ENCODE measurements at regions not wholly inside any gene's neighbourhood (a gene's known extent, or its start where the extent isn't known, plus 50 kb on each side); places are given as distances from the start of the nearest gene placed in this dataset.
"Not testable (repeated sequence)": the region's sequence is repeated elsewhere in the genome, so short reads cannot be mapped to it uniquely, and the experiment has no call there.

DNA sequence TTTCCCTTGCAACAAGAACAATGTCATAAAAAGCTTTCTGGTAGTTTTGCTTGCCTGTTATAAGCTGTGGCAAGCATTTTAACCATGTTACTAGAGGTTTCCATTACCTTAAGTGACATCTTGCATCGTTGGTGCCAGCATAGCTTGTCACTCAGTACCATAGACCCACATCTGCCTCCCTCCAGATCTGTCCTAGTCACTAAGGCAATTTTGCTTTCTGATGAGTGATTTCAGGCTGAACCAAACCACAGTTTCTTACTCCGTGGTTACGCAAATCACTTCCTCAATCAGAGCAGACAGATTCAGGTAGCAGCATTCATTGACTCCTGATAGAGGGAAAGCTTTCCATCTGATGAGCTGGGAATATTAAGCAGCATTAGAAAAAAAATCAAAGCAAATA lies 1057.5 kb upstream of the FAM98A start:
- no peak for DNase-seq

DNA sequence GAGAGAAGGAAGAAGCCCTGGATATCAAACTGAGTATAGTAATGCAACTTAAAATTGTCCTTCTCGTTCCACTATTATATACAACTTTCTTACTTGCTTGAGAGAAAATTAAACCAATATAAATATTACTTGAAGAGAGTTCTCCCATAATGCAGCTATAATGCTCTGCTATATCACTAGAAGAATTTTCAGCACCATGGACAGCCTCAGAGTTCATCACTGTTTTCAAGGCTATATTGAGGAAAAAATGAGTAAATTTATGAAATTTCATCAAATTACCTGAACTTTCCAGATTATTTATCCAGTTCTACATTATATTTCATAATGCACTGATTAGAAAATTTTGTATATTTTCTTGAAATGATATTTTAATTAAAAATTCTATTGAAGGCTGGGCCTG lies 1053.5 kb upstream of the FAM98A start:
- no peak for DNase-seq

DNA sequence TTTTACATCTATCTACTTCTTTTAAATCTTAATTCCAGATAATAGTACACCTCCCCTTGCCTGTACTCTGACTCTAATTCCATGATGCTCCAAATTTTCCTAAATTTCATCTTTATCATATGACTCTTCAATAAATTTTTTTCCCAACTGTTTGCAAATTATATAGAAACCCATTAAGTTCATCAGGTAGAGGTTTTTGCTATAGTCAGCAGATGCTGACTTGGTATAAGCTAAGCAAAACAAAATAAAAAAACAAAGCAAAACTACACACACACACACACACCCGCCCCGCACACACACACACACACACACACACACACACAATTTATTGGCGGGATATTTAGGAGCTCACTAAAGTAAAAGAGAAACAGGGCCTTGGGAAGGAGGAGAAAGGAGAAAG lies 1047.8 kb upstream of the FAM98A start:
- no peak for DNase-seq

DNA sequence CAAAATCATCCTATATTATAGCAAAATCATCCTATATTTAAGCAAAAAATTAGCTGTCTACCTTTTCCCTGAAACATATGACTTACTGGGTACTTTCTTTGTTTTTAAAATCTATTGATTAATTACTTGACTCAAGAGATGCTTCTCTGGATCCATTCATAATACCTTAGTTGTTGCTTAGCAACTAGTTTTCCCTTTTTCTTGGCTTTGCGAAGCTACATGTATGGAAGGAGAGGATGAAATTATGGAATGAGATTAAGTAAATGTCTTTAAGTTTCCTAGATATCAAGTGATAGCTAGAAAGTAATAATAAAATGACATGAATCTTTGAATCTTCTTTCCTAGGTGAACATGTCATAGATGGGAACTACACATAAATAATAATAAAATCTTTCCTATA lies 1033.2 kb upstream of the FAM98A start:
- DNase-seq, result no peak

DNA sequence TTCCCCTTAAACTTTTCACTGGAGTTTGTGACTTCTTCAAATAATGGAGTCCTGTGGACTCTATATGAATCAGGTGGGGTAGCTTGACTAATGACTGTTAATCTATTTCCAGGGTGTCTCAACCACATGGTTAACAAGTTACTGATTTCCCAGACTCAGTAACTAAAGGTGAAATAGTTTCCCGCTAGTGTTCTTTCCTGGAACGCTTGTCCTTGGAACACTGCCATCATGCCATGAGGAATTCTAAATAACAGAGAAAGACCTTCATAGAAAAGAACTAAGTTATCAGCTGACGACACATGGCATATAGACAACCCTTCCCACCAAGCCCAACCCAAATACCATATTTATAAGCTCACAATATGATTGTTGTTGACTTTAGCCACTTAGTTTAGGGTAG lies 1027.9 kb upstream of the FAM98A start:
- no peak for DNase-seq

DNA sequence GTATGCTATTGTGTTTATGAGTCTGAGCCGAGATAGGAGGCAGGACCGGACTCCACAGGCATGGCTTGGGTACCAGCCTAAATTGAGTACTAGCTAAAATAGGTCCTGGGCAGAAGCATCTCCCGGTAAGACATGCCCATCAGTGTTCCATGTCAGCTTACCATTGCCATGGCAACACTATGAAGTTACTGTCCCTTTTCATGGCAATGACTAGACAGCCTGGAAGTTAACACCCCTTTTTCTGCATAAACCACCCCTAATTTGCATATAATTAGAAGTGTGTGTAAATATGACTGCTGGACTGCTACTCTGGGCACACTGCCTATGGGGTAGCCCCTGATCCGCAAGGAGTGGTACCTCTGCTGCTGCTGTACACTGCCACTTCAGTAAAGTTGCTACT lies 1005.1 kb upstream of the FAM98A start:
- DNase-seq, result no peak

DNA sequence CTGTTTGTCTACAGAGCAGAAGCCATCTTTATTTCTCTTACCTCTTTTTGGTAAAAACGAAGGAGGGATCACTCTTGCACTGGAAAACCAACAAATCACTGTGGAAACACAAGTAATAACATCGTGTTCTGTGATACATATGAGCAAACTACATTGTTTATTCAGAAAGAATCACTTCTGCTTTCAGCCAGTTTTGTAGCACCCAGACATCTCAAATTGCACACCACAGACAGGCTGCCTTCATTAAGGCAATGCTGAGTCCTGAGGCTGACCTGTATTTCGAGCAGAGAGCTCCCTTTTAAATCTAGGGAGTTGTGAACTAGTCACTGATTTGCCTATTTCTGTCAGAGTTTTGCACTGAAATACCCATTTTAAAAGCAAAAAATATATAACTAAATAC lies 1003.2 kb upstream of the FAM98A start:
- no peak for DNase-seq

DNA sequence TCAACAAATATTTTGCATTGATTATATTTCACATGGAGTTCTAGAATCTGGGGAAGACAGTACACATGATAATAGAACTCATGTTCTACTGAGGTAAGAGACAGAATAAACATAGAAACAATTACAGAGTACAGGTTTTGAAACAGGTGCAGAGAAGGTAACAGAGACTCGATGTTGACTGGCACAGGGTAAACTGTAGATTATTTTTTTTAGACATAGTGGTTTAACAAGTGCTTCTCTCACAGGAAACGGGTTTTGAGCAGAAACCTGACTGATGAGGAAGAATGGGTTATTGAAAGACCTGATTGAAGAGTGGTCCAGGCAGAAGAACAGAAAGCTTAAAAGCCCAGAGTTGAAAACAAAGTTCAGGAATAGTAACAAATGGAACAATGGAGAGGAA lies 1002.5 kb upstream of the FAM98A start:
- no peak for DNase-seq

DNA sequence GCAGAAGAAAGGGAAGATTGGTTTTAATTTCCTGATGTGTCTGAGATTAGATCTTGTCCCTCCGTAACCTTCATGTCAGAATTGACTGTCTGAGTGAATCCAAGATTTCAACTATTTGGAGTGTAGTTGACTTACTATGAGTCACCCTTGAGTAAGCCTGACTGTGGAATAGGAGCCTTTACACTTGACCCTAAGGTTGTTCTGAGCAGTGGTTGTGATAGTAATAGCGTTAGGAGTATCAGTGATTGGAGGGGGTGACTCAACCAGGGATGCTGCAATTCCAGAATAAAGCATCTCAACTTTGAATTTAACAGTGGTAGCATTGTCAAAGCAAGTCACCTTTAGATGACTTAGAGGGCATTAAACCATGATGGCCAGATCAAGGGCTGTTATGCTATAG lies 979.5 kb upstream of the FAM98A start:
- no peak for DNase-seq

DNA sequence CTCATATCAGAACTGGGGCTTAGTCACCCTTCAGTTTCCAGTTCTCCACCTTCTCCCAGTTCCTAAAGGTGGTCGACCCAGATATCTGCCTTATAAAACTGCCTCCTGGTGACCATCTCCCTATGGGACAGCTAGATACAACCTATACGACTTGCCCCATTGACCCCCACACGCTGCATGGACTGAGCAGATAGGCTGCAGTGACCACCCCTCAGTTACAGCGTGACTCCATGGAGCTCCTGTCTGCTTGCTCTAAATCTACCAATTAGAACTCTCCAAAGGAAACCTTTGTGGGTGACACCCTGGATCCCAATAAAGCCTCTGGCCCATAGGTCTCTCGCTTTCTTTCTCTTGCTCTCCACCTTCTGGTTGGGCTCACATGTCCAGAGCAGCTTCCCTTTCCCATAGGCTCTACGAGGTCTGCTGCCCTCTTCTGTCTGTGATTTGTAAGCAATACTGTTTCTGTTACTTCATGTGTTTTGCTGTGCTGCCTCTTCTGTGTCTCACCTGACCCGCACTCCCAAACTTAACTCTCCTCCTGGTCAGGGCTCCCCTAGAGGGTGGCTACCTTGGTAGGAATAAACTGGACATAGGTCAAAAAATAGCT lies 971.3 kb upstream of the FAM98A start:
- DNase-seq, result peak; percentile 5 to 26

DNA sequence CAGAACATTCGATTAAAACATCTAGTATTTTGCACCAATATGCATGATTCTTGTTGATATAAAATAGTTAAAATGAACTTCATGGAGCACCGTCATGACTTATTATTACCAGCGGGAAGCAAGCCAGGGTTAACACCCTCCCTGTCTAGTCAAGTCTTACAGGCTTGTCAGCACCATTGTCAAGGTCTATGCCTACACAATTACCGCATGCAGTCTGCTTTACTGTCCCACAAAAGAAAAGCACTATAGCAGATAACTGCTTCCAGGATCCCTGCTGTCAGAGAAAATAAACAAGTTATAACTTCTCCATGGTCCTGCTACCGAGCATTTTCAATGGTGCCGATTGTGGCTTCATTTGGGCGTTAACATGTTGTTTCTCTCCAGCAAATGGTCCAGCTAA lies 968.0 kb upstream of the FAM98A start:
- DNase-seq, result no peak

DNA sequence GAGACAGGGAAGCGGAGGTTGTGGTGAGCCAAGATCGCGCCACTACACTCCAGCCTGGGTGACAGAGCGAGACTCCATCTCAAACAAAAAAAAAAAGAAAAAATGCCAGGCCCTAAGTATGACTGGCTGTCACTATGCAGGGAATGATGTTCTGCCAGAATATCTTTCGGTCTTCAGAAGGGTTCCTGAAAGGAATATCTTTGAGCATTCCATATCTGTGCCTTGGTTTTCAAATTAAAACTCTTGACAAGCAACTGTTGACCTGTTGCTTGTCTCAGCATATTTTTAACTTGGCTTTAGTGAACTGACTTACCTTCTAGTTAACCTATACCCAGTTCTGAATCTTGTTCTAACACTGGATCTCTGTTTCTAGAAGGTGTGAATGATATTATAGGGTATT lies 953.2 kb upstream of the FAM98A start:
- no peak for DNase-seq

DNA sequence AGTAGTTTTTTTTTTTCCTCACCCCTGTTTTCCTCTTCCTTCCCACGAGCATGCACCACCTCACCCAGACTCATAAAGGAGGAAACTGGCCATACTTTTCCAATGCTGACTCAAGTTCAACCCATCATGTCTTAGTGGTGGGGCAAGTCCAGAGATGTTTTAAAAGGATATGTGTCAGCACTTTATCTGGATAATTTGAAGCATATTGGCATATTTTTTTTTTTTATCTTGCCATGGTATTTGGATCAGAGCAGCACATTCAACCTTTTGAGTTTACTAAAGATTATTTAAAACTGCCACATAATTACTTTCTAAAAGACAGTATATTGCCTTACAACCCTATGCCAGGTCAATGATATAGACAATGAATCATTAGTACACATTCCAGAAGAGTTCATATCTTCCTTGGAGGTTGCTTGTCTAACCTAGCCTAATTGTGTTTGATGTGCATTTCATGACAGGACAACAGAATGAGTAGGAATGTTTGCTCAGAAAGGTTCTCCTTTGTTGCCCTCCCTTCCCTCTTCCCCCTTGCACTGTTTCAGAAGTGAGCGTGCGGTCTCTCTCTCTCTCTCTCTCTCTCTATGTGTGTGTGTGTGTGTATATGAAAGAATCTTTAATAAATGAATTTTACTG lies 950.7 kb upstream of the FAM98A start:
- no peak for DNase-seq

DNA sequence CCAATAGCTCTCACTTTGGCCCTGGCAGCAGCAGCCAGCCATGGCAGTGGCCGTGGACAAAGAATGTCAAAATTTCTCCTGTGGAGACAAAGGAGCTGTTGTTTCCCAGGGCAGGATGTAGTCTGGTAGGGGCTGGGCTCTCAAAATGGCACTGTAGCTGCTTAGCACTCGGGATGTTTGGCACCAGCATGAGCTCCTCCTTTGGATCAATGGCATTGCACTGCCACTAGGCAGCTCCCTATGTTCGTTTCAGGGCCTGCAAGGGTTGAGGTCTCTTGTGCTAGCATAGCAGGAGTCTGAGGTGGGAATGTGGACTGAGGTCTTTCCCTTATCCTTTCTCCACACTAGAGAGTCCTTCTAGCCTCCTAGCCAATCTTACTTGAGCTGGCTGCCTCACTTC lies 948.8 kb upstream of the FAM98A start:
- no peak for DNase-seq

DNA sequence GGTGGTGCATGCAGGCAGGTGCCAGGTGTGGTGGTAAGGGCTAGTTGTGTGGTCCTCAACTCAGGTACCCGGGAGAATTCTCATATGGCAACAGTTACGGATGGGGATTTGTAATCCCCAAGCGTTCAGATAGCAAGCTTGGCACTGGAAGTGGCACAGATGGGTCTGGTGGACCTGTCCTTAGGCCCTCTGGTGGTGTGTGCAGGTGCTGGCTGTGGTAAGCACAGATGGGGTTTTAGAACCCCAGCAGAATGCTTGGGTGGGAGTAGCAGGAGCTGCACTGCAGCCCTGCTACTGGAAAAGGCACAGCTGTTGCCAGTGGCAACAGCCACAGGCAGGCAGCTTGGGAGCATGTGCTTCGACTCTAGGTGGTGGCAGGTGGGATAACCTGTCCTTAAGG lies 948.2 kb upstream of the FAM98A start:
- no peak for DNase-seq

DNA sequence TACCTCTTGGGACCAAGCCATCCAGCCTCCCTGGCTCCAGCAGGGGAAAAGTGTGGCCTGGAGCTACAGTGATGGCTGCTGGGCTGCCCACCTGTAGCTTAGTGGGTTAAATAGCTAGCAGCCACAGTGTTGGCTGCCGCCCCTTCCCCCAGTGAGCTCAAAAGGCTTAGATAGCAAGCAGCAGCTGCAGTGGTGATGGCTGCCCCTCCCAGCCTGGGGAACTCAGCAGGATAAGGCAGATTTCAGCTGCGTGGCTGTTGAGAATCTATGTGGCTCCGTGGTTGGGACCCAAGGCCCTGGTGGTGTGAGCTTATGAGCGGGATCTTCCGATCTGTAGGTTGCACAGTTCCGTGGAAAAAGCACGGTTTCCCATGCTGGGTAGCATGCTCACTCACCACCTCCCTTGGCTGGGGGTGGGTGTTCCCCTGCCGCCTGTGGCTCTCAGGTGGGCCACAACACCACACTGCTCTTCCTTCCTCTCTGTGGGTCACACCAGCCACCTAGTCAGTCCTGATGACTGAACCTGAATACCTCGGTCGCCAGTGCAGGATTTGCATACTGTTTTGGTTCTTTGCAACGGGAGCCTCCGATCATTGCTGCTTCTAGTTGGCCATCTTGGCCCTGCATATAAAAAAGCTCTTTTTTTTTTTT lies 946.5 kb upstream of the FAM98A start:
- DNase-seq, result no peak

DNA sequence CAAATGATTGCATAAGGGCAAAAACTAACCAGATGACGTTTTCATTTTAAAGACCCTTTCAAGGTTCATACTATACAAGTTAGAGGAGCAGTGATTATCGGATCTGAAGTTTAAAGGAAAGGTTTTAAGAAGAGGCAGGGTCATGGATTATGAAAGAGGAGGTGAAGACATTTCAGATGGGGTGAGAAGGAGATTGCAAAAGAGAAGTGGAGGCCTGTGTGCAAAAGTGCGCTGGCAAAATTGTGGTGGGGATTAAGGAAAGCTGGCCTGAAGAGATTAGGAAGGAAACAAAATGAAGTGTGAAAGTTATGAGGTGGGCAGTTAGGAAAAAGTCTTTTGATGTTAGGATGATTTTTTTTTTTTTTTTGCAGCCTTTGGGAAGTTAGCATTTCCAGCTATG lies 935.7 kb upstream of the FAM98A start:
- no peak for DNase-seq

DNA sequence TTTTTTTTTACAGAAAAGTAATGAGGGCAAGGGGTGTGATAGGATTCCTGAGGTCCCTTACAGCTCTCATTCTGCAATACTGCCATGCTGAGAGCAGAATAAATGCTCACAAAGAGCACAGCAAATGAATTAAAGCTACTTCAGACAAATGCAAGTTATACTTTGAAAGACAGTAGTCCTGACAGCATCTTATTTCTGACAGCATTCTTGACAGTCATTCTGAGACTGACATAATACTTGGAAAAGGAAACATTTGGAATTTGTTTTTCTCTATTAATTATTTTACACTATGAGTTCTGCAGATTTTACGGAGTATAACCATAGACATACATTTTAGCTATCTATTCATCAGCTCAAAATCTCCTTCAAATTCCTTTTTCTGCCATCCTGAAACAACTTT lies 935.2 kb upstream of the FAM98A start:
- DNase-seq, result no peak

DNA sequence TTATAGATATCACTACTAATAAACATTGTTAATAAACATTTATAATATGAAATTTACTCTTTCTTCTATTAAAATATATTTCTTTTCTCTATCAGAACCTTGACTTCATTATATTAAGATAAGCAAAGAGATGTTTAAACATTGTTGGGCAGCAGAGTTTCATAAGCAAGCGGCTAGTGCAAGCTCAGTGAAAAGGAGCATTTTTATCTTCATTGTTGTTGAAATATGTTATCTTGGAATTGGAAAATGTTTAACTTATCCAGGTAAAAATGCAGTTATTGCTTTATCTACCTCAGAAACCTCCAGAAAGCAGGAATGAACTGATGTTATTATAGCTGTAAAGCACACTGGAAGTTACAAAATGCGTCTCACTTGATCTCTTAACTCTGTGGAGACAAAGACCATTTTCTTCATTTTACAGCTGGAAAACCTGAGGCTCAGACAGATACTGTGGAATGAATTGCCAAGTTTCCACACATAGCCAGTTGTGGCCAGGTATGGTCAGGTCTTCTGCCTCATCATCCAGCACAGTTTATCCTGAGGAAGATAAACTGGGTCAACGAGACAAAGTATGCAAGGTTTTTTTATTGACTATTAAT lies 934.6 kb upstream of the FAM98A start:
- no peak for DNase-seq

DNA sequence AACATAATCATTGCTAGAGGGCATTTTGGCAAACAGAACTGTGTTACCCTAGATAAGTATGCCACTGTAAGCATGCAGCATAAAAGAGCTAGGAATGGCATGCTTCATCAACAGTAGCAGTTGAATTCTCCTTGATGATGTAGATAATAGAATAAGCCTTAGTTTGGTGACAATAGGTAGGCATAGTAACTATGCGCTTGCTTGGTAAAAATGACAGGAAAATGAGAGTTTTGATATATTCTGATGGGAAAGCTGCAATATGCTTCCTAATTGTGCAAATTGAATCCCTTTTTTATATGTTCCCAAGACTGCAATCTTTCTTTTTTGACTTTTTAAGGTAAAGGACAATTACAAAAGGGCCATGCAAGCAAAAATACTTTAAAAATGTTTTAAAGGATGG lies 930.9 kb upstream of the FAM98A start:
- DNase-seq, result no peak

DNA sequence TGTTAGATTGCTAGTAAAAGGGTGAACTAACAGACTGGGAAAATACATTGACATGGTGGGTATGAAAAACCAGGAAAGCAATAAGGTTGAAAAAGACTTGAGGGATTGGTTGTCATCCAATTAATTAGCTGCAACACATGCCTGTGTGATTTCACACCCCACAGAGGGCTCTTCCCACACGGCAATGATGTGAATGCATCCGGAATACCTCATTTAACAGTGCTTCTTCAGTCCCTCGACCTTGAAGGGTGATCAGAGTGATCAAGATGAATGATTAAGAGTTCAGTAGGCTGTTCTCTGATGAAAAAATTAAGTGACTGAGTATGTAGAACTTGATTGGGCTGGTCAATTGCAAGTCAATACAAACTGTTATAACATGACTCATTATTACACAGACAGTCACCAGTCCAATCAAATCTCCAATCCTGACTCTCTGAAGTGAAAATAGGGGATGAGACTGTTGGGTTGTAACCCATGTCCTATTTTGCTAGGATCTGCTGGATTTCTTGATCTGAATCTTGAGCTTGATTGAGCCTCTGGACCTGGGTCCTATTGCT lies 924.9 kb upstream of the FAM98A start:
- DNase-seq, result no peak

DNA sequence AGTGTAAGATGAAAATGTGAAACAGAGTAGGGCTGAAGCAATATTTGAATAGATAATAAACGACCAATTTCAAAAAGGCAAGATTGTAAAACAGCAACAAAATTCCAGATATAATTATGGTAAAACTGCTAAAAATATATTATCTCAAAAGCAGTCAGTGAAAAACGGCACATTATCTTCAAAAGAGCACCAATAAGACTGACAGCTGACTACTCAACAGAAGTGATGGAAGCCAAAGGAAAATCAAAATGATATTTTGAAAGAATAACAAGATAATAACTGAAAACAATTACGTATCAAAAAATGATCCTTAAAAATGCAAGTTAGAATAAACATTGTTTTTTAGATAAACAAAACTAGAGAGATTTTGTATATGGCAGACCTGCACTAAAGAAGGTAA lies 920.6 kb upstream of the FAM98A start:
- no peak for DNase-seq

DNA sequence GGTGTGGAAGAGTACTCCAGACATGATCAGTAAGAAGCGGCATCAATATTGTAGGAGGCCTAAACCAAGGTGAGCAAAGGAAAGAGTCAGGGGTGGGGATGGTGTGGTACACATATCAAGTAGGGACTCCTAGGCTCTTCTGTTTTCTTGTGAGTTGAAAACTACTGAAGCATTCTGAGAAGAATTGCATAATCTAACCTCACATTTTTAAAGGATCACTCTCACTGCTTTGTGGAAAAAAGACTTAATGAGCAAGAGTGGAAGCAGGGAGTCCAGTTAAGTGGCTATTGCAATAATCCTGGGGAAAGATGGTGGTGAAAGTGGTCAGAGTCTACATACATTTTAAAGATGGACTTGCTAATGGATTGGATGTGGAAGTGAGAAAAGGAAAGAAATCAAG lies 899.5 kb upstream of the FAM98A start:
- DNase-seq, result no peak

DNA sequence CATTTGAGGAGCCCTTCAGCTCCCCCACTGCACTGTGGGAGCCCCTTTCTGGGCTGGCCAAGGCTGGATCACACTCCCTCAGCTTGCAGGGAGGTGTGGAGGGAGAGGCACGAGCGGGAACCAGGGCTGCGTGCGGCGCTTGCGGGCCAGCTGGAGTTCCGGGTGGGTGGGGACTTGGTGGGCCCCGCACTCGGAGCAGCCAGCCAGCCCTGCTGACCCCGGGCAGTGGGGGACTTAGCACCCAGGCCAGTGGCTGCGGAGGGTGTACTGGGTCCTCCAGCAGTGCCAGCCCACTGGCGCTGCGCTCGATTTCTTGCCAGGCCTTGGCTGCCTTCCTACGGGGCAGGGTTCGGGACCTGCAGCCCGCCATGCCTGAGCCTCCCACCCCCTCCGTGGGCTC lies 895.1 kb upstream of the FAM98A start:
- not testable (repeated sequence) for DNase-seq
